Activated naive CD8-positive, alpha-beta T cell treated with anti-CD3 and anti-CD28 coated beads, Interleukin-2, amount 10 ng/mL, durations not matched to agents 7 days and 5 days (primary cell): ENCODE measurements at regions not wholly inside any gene's neighbourhood (a gene's known extent, or its start where the extent isn't known, plus 50 kb on each side); places are given as distances from the start of the nearest gene placed in this dataset.

Experiments
- ATAC-seq: fragments of 150-1000 bp; cut with Tn5 transposase; one replicate; pipeline ENCODE4 v1.10.0; 2021; ENCODE audit warnings: low read depth, moderate library complexity
- POLR2A ChIA-PET: fragments of 350-600 bp; sonication (Branson Sonifier 250); formaldehyde crosslinking; loops from one replicate; lab custom pipeline; 2021; ENCODE audit warnings: antibody characterized with exemption; lab: Charles Lee
- DNase-seq: peaks from one replicate; pipeline ENCODE4 v3.0.0; 2021
- H3K27ac Mint-ChIP-seq: one replicate; pipeline ENCODE4 v1.8.0; 2022; ENCODE audit warnings: mild to moderate bottlenecking, mixed read lengths
- H3K27me3 Mint-ChIP-seq: one replicate; pipeline ENCODE4 v1.8.0; 2022; ENCODE audit warnings: mild to moderate bottlenecking, moderate library complexity, mixed read lengths
- H3K36me3 Mint-ChIP-seq: one replicate; pipeline ENCODE4 v1.8.0; 2021; ENCODE audit warnings: mild to moderate bottlenecking, mixed read lengths
- H3K4me1 Mint-ChIP-seq: one replicate; pipeline ENCODE4 v1.8.0; 2021; ENCODE audit warnings: mixed read lengths
- H3K4me3 Mint-ChIP-seq: one replicate; pipeline ENCODE4 v1.8.0; 2022; ENCODE audit warnings: mild to moderate bottlenecking, moderate library complexity, mixed read lengths
- H3K9me3 Mint-ChIP-seq: one replicate; pipeline ENCODE4 v1.8.0; 2021; ENCODE audit warnings: mixed read lengths

GRCh38 chrY:15560840-15561239 is 1036.5 kb downstream of the NLGN4Y start:
- no peak overlapping the region for H3K4me3 Mint-ChIP-seq
- H3K9me3 Mint-ChIP-seq = no peaks in the 10 kb centered on the region
- no peak for ATAC-seq
- H3K27me3 Mint-ChIP-seq = no peaks in the 10 kb centered on the region
- H3K36me3 Mint-ChIP-seq = no peaks in the 10 kb centered on the region
- H3K4me1 Mint-ChIP-seq = no peaks in the 10 kb centered on the region
- DNase-seq = no peak
- POLR2A ChIA-PET = no interaction called here
- H3K27ac Mint-ChIP-seq = no peak overlapping the region

GRCh38 chrY:15561501-15562289 is 1037.4 kb downstream of the NLGN4Y start:
- DNase-seq (no peak), ATAC-seq (no peak)
- H3K4me3 Mint-ChIP-seq = no peak overlapping the region
- no peaks in the 10 kb centered on the region for H3K4me1 Mint-ChIP-seq
- H3K9me3 Mint-ChIP-seq = no peaks in the 10 kb centered on the region
- H3K36me3 Mint-ChIP-seq = no peaks in the 10 kb centered on the region
- H3K27me3 Mint-ChIP-seq = no peaks in the 10 kb centered on the region
- POLR2A ChIA-PET = no interaction called here
- no peak overlapping the region for H3K27ac Mint-ChIP-seq

DNA sequence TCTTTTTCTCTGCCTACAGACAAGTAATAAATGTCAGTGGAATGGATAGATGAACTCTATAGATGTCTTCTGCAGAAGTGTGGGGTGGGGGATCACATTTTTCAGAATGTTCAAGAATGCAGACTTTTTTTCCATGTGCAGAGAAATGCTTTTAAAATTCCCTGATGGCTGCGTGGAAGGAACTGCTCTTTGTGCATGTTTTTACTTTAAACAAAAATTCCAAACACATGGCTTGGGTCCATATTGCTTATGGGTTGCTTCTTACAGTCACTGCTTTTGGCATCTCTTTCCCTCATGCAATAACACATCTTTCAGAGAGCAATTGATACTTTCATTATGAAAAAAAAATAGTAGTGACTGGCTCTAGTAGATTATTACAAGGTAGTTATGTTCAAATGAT is 1053.6 kb downstream of the NLGN4Y start:
- H3K36me3 Mint-ChIP-seq = no peaks in the 10 kb centered on the region
- no peaks in the 10 kb centered on the region for H3K27me3 Mint-ChIP-seq
- H3K4me1 Mint-ChIP-seq = no peaks in the 10 kb centered on the region
- no peak overlapping the region for H3K27ac Mint-ChIP-seq
- ATAC-seq (no peak), DNase-seq (no peak)
- POLR2A ChIA-PET = no interaction called here
- H3K9me3 Mint-ChIP-seq = no peaks in the 10 kb centered on the region
- H3K4me3 Mint-ChIP-seq = no peak overlapping the region

DNA sequence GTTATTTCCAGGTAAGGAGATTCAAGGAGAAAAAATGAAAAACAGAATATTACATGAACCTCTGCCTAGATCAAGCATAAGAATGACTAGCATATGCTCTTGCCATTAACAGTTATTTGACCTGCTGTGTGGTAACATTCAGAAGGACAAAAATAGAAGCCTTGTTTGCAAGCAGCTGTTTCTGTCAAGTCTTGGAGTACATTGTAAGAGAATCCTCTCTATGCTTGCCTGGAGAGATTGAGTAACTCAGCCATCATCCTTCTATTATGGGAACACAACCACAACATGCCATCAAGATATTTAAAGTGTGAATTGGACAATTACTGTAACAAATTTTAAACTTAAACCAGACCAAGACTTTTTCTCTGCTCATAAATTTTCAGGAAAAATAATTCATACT is 1054.4 kb downstream of the NLGN4Y start:
- Mint-ChIP-seq H3K27me3 (no peaks in the 10 kb centered on the region), H3K27ac (no peak overlapping the region), H3K4me1 (no peaks in the 10 kb centered on the region), H3K4me3 (no peak overlapping the region), H3K36me3 (no peaks in the 10 kb centered on the region), H3K9me3 (no peaks in the 10 kb centered on the region)
- POLR2A ChIA-PET = no interaction called here
- ATAC-seq = no peak
- no peak for DNase-seq

GRCh38 chrY:15579245-15579644 is 1054.9 kb downstream of the NLGN4Y start:
- Mint-ChIP-seq H3K9me3 (peaks cover 1% of the 10 kb centered on the region), H3K27ac (no peak overlapping the region), H3K4me3 (no peak overlapping the region), H3K27me3 (no peaks in the 10 kb centered on the region), H3K36me3 (no peaks in the 10 kb centered on the region), H3K4me1 (no peaks in the 10 kb centered on the region)
- no peak for DNase-seq
- no peak for ATAC-seq
- POLR2A ChIA-PET = no interaction called here

GRCh38 chrY:15583111-15583510 is 1058.8 kb downstream of the NLGN4Y start:
- H3K27ac Mint-ChIP-seq = no peak overlapping the region
- no peaks in the 10 kb centered on the region for H3K36me3 Mint-ChIP-seq
- ATAC-seq = no peak
- no peak overlapping the region for H3K4me3 Mint-ChIP-seq
- H3K4me1 Mint-ChIP-seq = no peaks in the 10 kb centered on the region
- DNase-seq = no peak
- POLR2A ChIA-PET = no interaction called here
- H3K27me3 Mint-ChIP-seq = no peaks in the 10 kb centered on the region
- H3K9me3 Mint-ChIP-seq = peaks cover 1% of the 10 kb centered on the region

- no peaks in the 10 kb centered on the region for H3K36me3 Mint-ChIP-seq
- H3K27me3 Mint-ChIP-seq = no peaks in the 10 kb centered on the region
- ATAC-seq (no peak), DNase-seq (no peak)
- no peaks in the 10 kb centered on the region for H3K9me3 Mint-ChIP-seq
- no peak overlapping the region for H3K4me3 Mint-ChIP-seq
- POLR2A ChIA-PET = no interaction called here
- no peak overlapping the region for H3K27ac Mint-ChIP-seq
- H3K4me1 Mint-ChIP-seq = no peaks in the 10 kb centered on the region
These were observed 1068.6 kb downstream of the NLGN4Y start for GRCh38 chrY:15592957-15593356.

- no peak overlapping the region for H3K4me3 Mint-ChIP-seq
- no peaks in the 10 kb centered on the region for H3K4me1 Mint-ChIP-seq
- H3K27ac Mint-ChIP-seq = no peak overlapping the region
- POLR2A ChIA-PET = no interaction called here
- ATAC-seq (no peak), DNase-seq (no peak)
- H3K36me3 Mint-ChIP-seq = no peaks in the 10 kb centered on the region
- H3K27me3 Mint-ChIP-seq = no peaks in the 10 kb centered on the region
- H3K9me3 Mint-ChIP-seq = no peaks in the 10 kb centered on the region
These were observed 1069.3 kb downstream of the NLGN4Y start for GRCh38 chrY:15593476-15594160.

DNA sequence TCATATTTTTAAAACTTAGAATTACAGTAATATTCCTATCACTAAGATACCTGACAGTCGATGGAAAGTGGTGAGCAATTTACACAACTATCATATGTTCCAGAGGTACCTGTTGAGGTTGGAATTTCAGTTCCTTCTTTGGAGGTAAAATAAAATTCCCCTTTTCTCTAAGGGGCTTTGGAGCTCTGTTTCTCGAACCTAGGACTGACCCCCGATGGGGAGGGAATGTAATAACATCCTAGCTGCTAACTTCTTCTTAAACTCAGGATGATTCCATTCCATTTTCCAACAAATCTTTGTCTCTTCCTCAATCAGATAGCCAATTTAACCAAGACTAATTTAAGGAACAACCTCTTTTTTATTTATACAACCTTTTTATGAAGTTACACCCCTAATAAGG is 1069.8 kb downstream of the NLGN4Y start:
- no peaks in the 10 kb centered on the region for H3K9me3 Mint-ChIP-seq
- H3K27ac Mint-ChIP-seq = no peak overlapping the region
- DNase-seq (no peak), ATAC-seq (no peak)
- H3K27me3 Mint-ChIP-seq = no peaks in the 10 kb centered on the region
- no peak overlapping the region for H3K4me3 Mint-ChIP-seq
- POLR2A ChIA-PET = no interaction called here
- no peaks in the 10 kb centered on the region for H3K36me3 Mint-ChIP-seq
- H3K4me1 Mint-ChIP-seq = no peaks in the 10 kb centered on the region

- POLR2A ChIA-PET = no interaction called here
- ATAC-seq (no peak), DNase-seq (no peak)
- Mint-ChIP-seq H3K4me3 (no peak overlapping the region), H3K27me3 (no peaks in the 10 kb centered on the region), H3K36me3 (no peaks in the 10 kb centered on the region), H3K27ac (no peak overlapping the region), H3K4me1 (no peaks in the 10 kb centered on the region), H3K9me3 (no peaks in the 10 kb centered on the region)
These were observed 1076.2 kb downstream of the NLGN4Y start for GRCh38 chrY:15600565-15600964.

DNA sequence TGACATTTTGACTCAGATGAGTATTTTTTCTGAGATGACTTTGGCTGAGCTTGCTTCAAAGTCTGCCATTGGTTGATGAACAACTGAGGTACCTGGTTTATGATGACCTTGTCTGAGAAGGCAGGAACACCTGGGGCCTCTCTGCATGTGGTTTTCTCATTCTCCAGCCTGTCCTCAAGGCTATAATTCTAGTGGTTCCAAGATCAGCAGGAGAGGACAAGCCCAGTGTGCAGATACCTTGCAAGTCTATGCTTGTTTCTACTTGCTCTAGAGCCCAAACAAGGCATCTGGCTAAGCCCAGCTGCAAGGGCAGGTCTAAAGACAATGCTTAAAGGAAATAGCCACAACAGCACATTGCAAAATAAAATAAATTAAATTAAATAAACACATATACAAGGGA is 1100.0 kb downstream of the NLGN4Y start:
- DNase-seq = no peak
- no peaks in the 10 kb centered on the region for H3K36me3 Mint-ChIP-seq
- no peaks in the 10 kb centered on the region for H3K4me1 Mint-ChIP-seq
- H3K9me3 Mint-ChIP-seq = peaks cover 9% of the 10 kb centered on the region
- H3K27ac Mint-ChIP-seq = no peak overlapping the region
- no peaks in the 10 kb centered on the region for H3K27me3 Mint-ChIP-seq
- POLR2A ChIA-PET = no interaction called here
- no peak overlapping the region for H3K4me3 Mint-ChIP-seq
- ATAC-seq = no peak

DNA sequence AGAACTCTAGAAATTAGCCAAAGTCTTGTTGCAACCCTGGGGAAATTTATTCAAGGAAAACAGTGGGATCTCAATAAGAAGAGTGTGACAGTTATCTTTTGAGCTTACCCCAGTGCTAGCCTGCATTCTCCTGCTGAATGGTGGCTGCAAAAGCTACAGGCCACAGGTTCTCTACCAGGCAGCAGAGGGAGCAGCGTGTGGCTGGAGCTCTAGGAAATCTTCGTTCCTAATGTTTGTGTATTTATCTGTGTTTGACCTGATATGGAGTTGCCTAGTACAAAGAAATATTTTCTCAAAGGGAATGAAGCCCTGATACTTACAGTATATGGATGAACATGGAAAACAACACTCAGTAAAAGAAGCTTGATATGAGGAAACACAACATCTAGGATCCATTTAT is 1100.6 kb downstream of the NLGN4Y start:
- DNase-seq (no peak), ATAC-seq (no peak)
- H3K9me3 Mint-ChIP-seq = peaks cover 6% of the 10 kb centered on the region
- no peaks in the 10 kb centered on the region for H3K36me3 Mint-ChIP-seq
- H3K27me3 Mint-ChIP-seq = no peaks in the 10 kb centered on the region
- no peaks in the 10 kb centered on the region for H3K4me1 Mint-ChIP-seq
- POLR2A ChIA-PET = no interaction called here
- no peak overlapping the region for H3K27ac Mint-ChIP-seq
- H3K4me3 Mint-ChIP-seq = no peak overlapping the region

DNA sequence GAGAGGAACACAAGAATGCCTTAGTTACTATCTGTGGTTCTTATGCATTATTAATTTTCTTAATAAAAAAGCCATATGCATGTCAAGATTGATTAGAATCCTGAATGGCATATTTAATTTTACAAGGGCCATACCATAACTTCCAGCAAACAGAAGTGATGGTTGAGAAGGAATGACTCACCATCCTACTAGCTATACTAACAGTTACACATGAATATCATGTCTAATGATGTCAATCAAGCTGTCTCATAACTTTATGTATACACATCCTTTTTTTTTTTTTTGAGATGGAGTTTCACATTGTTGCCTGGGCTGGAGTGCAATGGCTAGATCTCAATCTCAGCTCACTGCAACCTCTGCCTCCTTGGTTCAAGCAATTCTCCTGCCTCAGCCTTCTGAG is 1123.9 kb downstream of the NLGN4Y start:
- no peaks in the 10 kb centered on the region for H3K4me1 Mint-ChIP-seq
- POLR2A ChIA-PET = no interaction called here
- H3K4me3 Mint-ChIP-seq = no peak overlapping the region
- H3K36me3 Mint-ChIP-seq = no peaks in the 10 kb centered on the region
- ATAC-seq (no peak), DNase-seq (no peak)
- no peaks in the 10 kb centered on the region for H3K27me3 Mint-ChIP-seq
- H3K9me3 Mint-ChIP-seq = no peaks in the 10 kb centered on the region
- H3K27ac Mint-ChIP-seq = no peak overlapping the region

GRCh38 chrY:15650056-15650455 is 1125.7 kb downstream of the NLGN4Y start:
- no peaks in the 10 kb centered on the region for H3K36me3 Mint-ChIP-seq
- H3K4me1 Mint-ChIP-seq = no peaks in the 10 kb centered on the region
- no peaks in the 10 kb centered on the region for H3K27me3 Mint-ChIP-seq
- H3K9me3 Mint-ChIP-seq = no peaks in the 10 kb centered on the region
- no peak for ATAC-seq
- H3K27ac Mint-ChIP-seq = no peak overlapping the region
- H3K4me3 Mint-ChIP-seq = no peak overlapping the region
- no peak for DNase-seq
- POLR2A ChIA-PET = no interaction called here
